AG09309 (cell line): ENCODE measurements at regions not wholly inside any gene's neighbourhood (a gene's known extent, or its start where the extent isn't known, plus 50 kb on each side); places are given as distances from the start of the nearest gene placed in this dataset.

ENCODE experiments used
- DNase-seq: peaks from one replicate; pipeline ENCODE4 v3.0.0-alpha.2; 2010; ENCODE audit warnings: low read depth
- H3K4me3 ChIP-seq: 2 replicates; pipeline ENCODE4 v1.5.1; 2011; ENCODE audit warnings: mild to moderate bottlenecking, low read depth, low read length, moderate library complexity; ENCODE audit not compliant: control insufficient read depth
- CTCF ChIP-seq: IDR thresholded peaks from 2 replicates; pipeline ENCODE4 v1.5.1; 2011; ENCODE audit warnings: mild to moderate bottlenecking, low read depth, low read length, inconsistent platforms; ENCODE audit not compliant: insufficient read depth, control insufficient read depth; ENCODE audit errors: missing control alignments

- no peak for DNase-seq
- no peak for TF ChIP-seq CTCF
- H3K4me3 ChIP-seq = no peak overlapping the region
Measured at GRCh38 chr17:70674061-70674460, 504.7 kb downstream of the KCNJ2 start.

- no peak overlapping the region for H3K4me3 ChIP-seq
- DNase-seq = no peak
- TF ChIP-seq CTCF = no peak
Measured at GRCh38 chr17:70675070-70675590, 505.8 kb downstream of the KCNJ2 start.

GRCh38 chr17:70677783-70678647 lies 508.7 kb downstream of the KCNJ2 start:
- H3K4me3 ChIP-seq = no peak overlapping the region
- TF ChIP-seq CTCF = no peak
- DNase-seq = no peak

- TF ChIP-seq CTCF = no peak
- no peak overlapping the region for H3K4me3 ChIP-seq
- no peak for DNase-seq
Measured at GRCh38 chr17:70678889-70679288, 509.6 kb downstream of the KCNJ2 start.

GRCh38 chr17:70683936-70684335 lies 514.6 kb downstream of the KCNJ2 start:
- no peak overlapping the region for H3K4me3 ChIP-seq
- no peak for DNase-seq
- TF ChIP-seq CTCF = no peak

GRCh38 chr17:70687421-70687820 lies 518.1 kb downstream of the KCNJ2 start:
- DNase-seq = no peak
- no peak overlapping the region for H3K4me3 ChIP-seq
- no peak for TF ChIP-seq CTCF
